ENCODE measurements at regions not wholly inside any gene's neighbourhood (a gene's known extent, or its start where the extent isn't known, plus 50 kb on each side); places are given as distances from the start of the nearest gene placed in this dataset.

DNA sequence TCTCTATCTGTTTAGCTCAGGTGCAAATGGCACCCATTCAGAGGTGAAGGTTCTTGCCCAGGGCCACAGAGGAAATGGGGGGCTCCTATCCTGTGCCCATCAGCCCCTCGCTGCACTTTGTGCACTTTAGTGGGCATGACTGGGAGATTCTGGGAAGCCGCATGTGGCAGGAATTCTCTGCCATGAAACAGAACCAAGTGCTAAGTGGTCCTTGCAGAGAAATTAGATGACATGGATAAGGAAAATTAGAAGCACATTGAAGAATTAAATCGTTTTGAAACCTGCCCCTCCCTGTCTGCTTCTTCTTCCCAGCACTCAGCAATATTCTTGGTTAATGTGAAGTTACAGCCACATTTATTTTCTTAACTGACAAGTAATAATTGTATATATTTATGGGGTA is 185.2 kb upstream of the RTL1 start:
- TF ChIP-seq POLR2A (IDR thresholded peaks at IDR 0.05; ENCODE audit: low read depth, low read length) (no peak), POU2F2 (IDR thresholded peaks at IDR 0.05; ENCODE audit: low read depth, low read length) (no peak), POLR2AphosphoS5 (IDR thresholded peaks at IDR 0.05; ENCODE audit: low read depth, low read length) (no peak), TAF1 (IDR thresholded peaks at IDR 0.05; ENCODE audit: low read depth, low read length) (no peak), SPI1 (IDR thresholded peaks at IDR 0.05; ENCODE audit: low read depth, low read length) (no peak), PAX5 (IDR thresholded peaks at IDR 0.05; ENCODE audit: insufficient read depth, low read length, severe bottlenecking) (no peak)
